HEK293 (cell line): ENCODE measurements at regions not wholly inside any gene's neighbourhood (a gene's known extent, or its start where the extent isn't known, plus 50 kb on each side); places are given as distances from the start of the nearest gene placed in this dataset.

Source experiments
- CTCF ChIA-PET: fragments of 350-600 bp; formaldehyde crosslinking; extraction: SDS; loops from one replicate; lab custom pipeline; 2021; ENCODE audit warnings: antibody characterized with exemption; lab: Yijun Ruan, JAX
- POLR2A ChIA-PET: fragments of 300-600 bp; formaldehyde crosslinking; extraction: SDS; loops from one replicate; lab custom pipeline; 2020; ENCODE audit warnings: antibody characterized with exemption, inconsistent platforms; lab: Yijun Ruan, JAX
- H3K27ac ChIP-seq: fragments of 200-500 bp; sonication (Bioruptor generic); 2 replicates; pipeline ENCODE4 v1.5.1; 2014; ENCODE audit warnings: low read depth, low read length, control low read depth, inconsistent platforms; ENCODE audit errors: extremely low read depth
- H3K36me3 ChIP-seq, 2 experiments: fragments of 200-500 bp in 1 of 2; sonication (Bioruptor generic) in 1 of 2; 1 replicate in 1 of 2; 2 replicates in 1 of 2; pipeline ENCODE4 v1.5.1; 2014 to 2017; ENCODE audit warnings: inconsistent platforms in 2 of 2, low read length in 2 of 2; ENCODE audit not compliant: control insufficient read depth in 2 of 2, insufficient read depth in 1 of 2
- H3K4me1 ChIP-seq: fragments of 200-500 bp; sonication (Bioruptor generic); 2 replicates; pipeline ENCODE4 v1.5.1; 2014; ENCODE audit warnings: mild to moderate bottlenecking, low read length, inconsistent platforms; ENCODE audit not compliant: control insufficient read depth, insufficient read depth
- H3K4me3 ChIP-seq: 2 replicates; pipeline ENCODE4 v1.5.1; 2011; ENCODE audit warnings: low read depth, mild to moderate bottlenecking, control low read depth, low read length, moderate library complexity
- H3K9me3 ChIP-seq: fragments of 200-500 bp; sonication (Bioruptor generic); 2 replicates; pipeline ENCODE4 v1.5.1; 2014; ENCODE audit warnings: low read depth, low read length, inconsistent platforms; ENCODE audit not compliant: control insufficient read depth, insufficient read depth
- KLF17 ChIP-seq: fragments of 450-650 bp; formaldehyde crosslinking; IDR thresholded peaks from 2 replicates; pipeline ENCODE4 v1.5.1; 2016; ENCODE audit warnings: missing biosample characterization, missing genetic modification characterization
- PRDM2 ChIP-seq: fragments of 450-650 bp; formaldehyde crosslinking; IDR thresholded peaks from 2 replicates; pipeline ENCODE4 v1.5.1; 2016; ENCODE audit warnings: missing biosample characterization, missing genetic modification characterization, borderline replicate concordance
- ZBTB8A ChIP-seq: fragments of 450-650 bp; formaldehyde crosslinking; IDR thresholded peaks from 2 replicates; pipeline ENCODE4 v1.5.1; 2016; ENCODE audit warnings: missing biosample characterization, missing genetic modification characterization
- ZNF10 ChIP-seq: fragments of 450-650 bp; formaldehyde crosslinking; IDR thresholded peaks from 2 replicates; pipeline ENCODE4 v1.5.1; 2017; ENCODE audit warnings: missing biosample characterization, missing genetic modification characterization
- ZNF37A ChIP-seq: fragments of 450-650 bp; IDR thresholded peaks from 2 replicates; pipeline ENCODE4 v1.5.1; 2018; ENCODE audit warnings: missing biosample characterization, missing genetic modification characterization
- ZNF433 ChIP-seq: fragments of 450-650 bp; formaldehyde crosslinking; IDR thresholded peaks from 2 replicates; pipeline ENCODE4 v1.5.1; 2016; ENCODE audit warnings: missing biosample characterization, missing genetic modification characterization, low read depth
- ZNF48 ChIP-seq: fragments of 450-650 bp; formaldehyde crosslinking; IDR thresholded peaks from 2 replicates; pipeline ENCODE4 v1.5.1; 2016; ENCODE audit warnings: missing biosample characterization, missing genetic modification characterization
- ZNF645 ChIP-seq: fragments of 450-650 bp; formaldehyde crosslinking; IDR thresholded peaks from 2 replicates; pipeline ENCODE4; 2016; ENCODE audit warnings: missing biosample characterization, missing genetic modification characterization
- ZNF658 ChIP-seq: fragments of 450-650 bp; formaldehyde crosslinking; IDR thresholded peaks from 2 replicates; pipeline ENCODE4; 2016; ENCODE audit warnings: missing biosample characterization, missing genetic modification characterization
- TF ChIP-seq, protein P1 (sequence below): fragments of 450-650 bp; formaldehyde crosslinking; IDR thresholded peaks from 2 replicates; pipeline ENCODE4 v1.5.1; 2017; ENCODE audit warnings: missing biosample characterization, missing genetic modification characterization
- TF ChIP-seq, protein P2 (sequence below): fragments of 450-650 bp; formaldehyde crosslinking; IDR thresholded peaks from 2 replicates; pipeline ENCODE4 v1.5.1; 2016; ENCODE audit warnings: missing biosample characterization, missing genetic modification characterization
- TF ChIP-seq, protein P3 (sequence below): fragments of 450-650 bp; formaldehyde crosslinking; conservative IDR thresholded peaks from 2 replicates; pipeline ENCODE4 v1.5.1; 2016; ENCODE audit warnings: low read depth, missing biosample characterization, missing genetic modification characterization

DNA sequence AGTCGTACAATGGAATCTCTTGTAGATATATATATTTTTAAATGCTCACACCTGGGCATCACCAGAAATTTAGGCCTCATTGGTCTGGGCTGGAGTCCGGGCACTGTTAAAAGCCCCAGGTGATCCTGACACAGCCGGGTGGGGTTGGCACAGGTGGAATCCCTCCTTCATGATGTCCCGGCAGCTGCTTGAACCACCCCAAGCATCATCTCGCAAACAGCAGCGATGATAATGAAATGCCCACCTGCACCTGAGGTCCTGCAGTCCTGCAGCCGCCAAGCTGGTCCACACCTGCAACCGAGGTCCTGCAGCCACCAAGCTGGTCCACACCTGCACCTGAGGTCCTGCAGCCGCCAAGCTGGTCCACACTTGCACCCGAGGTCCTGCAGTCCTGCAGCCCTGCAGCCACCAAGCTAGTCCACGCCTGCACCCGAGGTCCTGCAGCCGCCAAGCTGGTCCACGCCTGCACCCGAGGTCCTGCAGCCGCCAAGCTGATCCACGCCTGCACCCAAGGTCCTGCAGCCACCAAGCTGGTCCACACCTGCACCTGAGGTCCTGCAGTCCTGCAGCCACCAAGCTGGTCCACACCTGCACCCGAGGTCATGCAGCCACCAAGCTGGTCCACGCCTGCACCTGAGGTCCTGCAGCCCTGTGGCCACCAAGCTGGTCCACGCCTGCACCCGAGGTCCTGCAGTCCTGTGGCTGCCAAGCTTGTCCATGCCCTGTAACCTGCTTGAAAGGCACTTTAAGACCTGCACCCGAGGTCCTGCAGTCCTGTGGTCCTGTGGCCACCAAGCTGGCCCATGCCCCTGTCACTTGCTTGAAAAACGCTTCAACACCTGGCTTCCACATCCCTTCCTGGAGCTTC, 261.2 kb downstream of the DLL1 start:
- ChIA-PET CTCF (no interaction called here), POLR2A (interaction anchor here (1.0 kb wide), 1 partner anchor 22 kb away, joined by 4 read pairs; no protein-coding TSS in a partner anchor)
- no peak for TF ChIP-seq ZNF645
- TF ChIP-seq, protein P1, sequence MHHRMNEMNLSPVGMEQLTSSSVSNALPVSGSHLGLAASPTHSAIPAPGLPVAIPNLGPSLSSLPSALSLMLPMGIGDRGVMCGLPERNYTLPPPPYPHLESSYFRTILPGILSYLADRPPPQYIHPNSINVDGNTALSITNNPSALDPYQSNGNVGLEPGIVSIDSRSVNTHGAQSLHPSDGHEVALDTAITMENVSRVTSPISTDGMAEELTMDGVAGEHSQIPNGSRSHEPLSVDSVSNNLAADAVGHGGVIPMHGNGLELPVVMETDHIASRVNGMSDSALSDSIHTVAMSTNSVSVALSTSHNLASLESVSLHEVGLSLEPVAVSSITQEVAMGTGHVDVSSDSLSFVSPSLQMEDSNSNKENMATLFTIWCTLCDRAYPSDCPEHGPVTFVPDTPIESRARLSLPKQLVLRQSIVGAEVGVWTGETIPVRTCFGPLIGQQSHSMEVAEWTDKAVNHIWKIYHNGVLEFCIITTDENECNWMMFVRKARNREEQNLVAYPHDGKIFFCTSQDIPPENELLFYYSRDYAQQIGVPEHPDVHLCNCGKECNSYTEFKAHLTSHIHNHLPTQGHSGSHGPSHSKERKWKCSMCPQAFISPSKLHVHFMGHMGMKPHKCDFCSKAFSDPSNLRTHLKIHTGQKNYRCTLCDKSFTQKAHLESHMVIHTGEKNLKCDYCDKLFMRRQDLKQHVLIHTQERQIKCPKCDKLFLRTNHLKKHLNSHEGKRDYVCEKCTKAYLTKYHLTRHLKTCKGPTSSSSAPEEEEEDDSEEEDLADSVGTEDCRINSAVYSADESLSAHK (tag by site-specific recombination), result no peak
- TF ChIP-seq, protein P2, sequence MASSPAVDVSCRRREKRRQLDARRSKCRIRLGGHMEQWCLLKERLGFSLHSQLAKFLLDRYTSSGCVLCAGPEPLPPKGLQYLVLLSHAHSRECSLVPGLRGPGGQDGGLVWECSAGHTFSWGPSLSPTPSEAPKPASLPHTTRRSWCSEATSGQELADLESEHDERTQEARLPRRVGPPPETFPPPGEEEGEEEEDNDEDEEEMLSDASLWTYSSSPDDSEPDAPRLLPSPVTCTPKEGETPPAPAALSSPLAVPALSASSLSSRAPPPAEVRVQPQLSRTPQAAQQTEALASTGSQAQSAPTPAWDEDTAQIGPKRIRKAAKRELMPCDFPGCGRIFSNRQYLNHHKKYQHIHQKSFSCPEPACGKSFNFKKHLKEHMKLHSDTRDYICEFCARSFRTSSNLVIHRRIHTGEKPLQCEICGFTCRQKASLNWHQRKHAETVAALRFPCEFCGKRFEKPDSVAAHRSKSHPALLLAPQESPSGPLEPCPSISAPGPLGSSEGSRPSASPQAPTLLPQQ (tag by site-specific recombination), result no peak
- no peak for TF ChIP-seq ZNF48
- no peak for TF ChIP-seq PRDM2 (tag by site-specific recombination)
- TF ChIP-seq ZNF37A (tag by site-specific recombination), result no peak
- no peak for TF ChIP-seq ZNF433
- TF ChIP-seq, protein P3, sequence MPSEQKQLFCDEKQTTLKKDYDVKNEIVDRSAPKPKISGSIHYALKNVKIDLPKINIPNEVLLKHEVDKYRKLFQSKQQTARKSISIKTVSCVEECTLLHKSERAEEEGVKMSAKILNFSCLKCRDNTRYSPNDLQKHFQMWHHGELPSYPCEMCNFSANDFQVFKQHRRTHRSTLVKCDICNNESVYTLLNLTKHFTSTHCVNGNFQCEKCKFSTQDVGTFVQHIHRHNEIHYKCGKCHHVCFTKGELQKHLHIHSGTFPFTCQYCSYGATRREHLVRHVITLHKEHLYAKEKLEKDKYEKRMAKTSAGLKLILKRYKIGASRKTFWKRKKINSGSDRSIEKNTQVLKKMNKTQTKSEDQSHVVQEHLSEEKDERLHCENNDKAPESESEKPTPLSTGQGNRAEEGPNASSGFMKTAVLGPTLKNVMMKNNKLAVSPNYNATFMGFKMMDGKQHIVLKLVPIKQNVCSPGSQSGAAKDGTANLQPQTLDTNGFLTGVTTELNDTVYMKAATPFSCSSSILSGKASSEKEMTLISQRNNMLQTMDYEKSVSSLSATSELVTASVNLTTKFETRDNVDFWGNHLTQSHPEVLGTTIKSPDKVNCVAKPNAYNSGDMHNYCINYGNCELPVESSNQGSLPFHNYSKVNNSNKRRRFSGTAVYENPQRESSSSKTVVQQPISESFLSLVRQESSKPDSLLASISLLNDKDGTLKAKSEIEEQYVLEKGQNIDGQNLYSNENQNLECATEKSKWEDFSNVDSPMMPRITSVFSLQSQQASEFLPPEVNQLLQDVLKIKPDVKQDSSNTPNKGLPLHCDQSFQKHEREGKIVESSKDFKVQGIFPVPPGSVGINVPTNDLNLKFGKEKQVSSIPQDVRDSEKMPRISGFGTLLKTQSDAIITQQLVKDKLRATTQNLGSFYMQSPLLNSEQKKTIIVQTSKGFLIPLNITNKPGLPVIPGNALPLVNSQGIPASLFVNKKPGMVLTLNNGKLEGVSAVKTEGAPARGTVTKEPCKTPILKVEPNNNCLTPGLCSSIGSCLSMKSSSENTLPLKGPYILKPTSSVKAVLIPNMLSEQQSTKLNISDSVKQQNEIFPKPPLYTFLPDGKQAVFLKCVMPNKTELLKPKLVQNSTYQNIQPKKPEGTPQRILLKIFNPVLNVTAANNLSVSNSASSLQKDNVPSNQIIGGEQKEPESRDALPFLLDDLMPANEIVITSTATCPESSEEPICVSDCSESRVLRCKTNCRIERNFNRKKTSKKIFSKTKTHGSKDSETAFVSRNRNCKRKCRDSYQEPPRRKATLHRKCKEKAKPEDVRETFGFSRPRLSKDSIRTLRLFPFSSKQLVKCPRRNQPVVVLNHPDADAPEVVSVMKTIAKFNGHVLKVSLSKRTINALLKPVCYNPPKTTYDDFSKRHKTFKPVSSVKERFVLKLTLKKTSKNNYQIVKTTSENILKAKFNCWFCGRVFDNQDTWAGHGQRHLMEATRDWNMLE (tag by site-specific recombination), result no peak
- TF ChIP-seq KLF17 (tag by site-specific recombination), result no peak
- no peak for TF ChIP-seq ZNF10 (tag by site-specific recombination)
- TF ChIP-seq ZBTB8A (tag by site-specific recombination), result no peak
- no peak for TF ChIP-seq ZNF658
- H3K9me3 ChIP-seq, result no peaks in the 10 kb centered on the region
- H3K36me3 ChIP-seq, result no peaks in the 10 kb centered on the region
- H3K27ac ChIP-seq, result no peak overlapping the region
- H3K4me1 ChIP-seq, result no peaks in the 10 kb centered on the region
- no peak overlapping the region for H3K4me3 ChIP-seq
